HEK293 (cell line): ENCODE measurements at regions not wholly inside any gene's neighbourhood (a gene's known extent, or its start where the extent isn't known, plus 50 kb on each side); places are given as distances from the start of the nearest gene placed in this dataset.

Source experiments
- CTCF ChIA-PET: fragments of 350-600 bp; formaldehyde crosslinking; extraction: SDS; loops from one replicate; lab custom pipeline; 2021; ENCODE audit warnings: antibody characterized with exemption; lab: Yijun Ruan, JAX
- POLR2A ChIA-PET: fragments of 300-600 bp; formaldehyde crosslinking; extraction: SDS; loops from one replicate; lab custom pipeline; 2020; ENCODE audit warnings: antibody characterized with exemption, inconsistent platforms; lab: Yijun Ruan, JAX
- H3K27ac ChIP-seq: fragments of 200-500 bp; sonication (Bioruptor generic); 2 replicates; pipeline ENCODE4 v1.5.1; 2014; ENCODE audit warnings: low read depth, low read length, control low read depth, inconsistent platforms; ENCODE audit errors: extremely low read depth
- H3K36me3 ChIP-seq, 2 experiments: fragments of 200-500 bp in 1 of 2; sonication (Bioruptor generic) in 1 of 2; 1 replicate in 1 of 2; 2 replicates in 1 of 2; pipeline ENCODE4 v1.5.1; 2014 to 2017; ENCODE audit warnings: inconsistent platforms in 2 of 2, low read length in 2 of 2; ENCODE audit not compliant: control insufficient read depth in 2 of 2, insufficient read depth in 1 of 2
- H3K4me1 ChIP-seq: fragments of 200-500 bp; sonication (Bioruptor generic); 2 replicates; pipeline ENCODE4 v1.5.1; 2014; ENCODE audit warnings: mild to moderate bottlenecking, low read length, inconsistent platforms; ENCODE audit not compliant: control insufficient read depth, insufficient read depth
- H3K4me3 ChIP-seq: 2 replicates; pipeline ENCODE4 v1.5.1; 2011; ENCODE audit warnings: low read depth, mild to moderate bottlenecking, control low read depth, low read length, moderate library complexity
- H3K9me3 ChIP-seq: fragments of 200-500 bp; sonication (Bioruptor generic); 2 replicates; pipeline ENCODE4 v1.5.1; 2014; ENCODE audit warnings: low read depth, low read length, inconsistent platforms; ENCODE audit not compliant: control insufficient read depth, insufficient read depth
- KLF1 ChIP-seq: fragments of 450-650 bp; formaldehyde crosslinking; IDR thresholded peaks from 2 replicates; pipeline ENCODE4 v1.5.1; 2016; ENCODE audit warnings: missing biosample characterization, missing genetic modification characterization
- KLF8 ChIP-seq: fragments of 450-650 bp; formaldehyde crosslinking; IDR thresholded peaks from 2 replicates; pipeline ENCODE4 v1.5.1; 2016; ENCODE audit warnings: missing biosample characterization, missing genetic modification characterization
- OSR2 ChIP-seq: fragments of 450-650 bp; formaldehyde crosslinking; IDR thresholded peaks from 2 replicates; pipeline ENCODE4 v1.5.1; 2016; ENCODE audit warnings: missing biosample characterization, missing genetic modification characterization
- OVOL3 ChIP-seq: fragments of 450-650 bp; formaldehyde crosslinking; IDR thresholded peaks from 2 replicates; pipeline ENCODE4 v1.5.1; 2016; ENCODE audit warnings: missing biosample characterization, missing genetic modification characterization
- SP2 ChIP-seq: fragments of 450-650 bp; formaldehyde crosslinking; IDR thresholded peaks from 2 replicates; pipeline ENCODE4 v1.5.1; 2016; ENCODE audit warnings: missing biosample characterization, missing genetic modification characterization
- SP3 ChIP-seq: fragments of 450-650 bp; formaldehyde crosslinking; IDR thresholded peaks from 2 replicates; pipeline ENCODE4 v1.5.1; 2016; ENCODE audit warnings: missing biosample characterization, missing genetic modification characterization
- ZBTB20 ChIP-seq: fragments of 450-650 bp; formaldehyde crosslinking; IDR thresholded peaks from 2 replicates; pipeline ENCODE4 v1.5.1; 2016; ENCODE audit warnings: missing biosample characterization, missing genetic modification characterization
- ZBTB6 ChIP-seq: fragments of 450-650 bp; formaldehyde crosslinking; IDR thresholded peaks from 2 replicates; pipeline ENCODE4 v1.5.1; 2017; ENCODE audit warnings: missing biosample characterization, missing genetic modification characterization
- ZNF121 ChIP-seq: fragments of 450-650 bp; formaldehyde crosslinking; IDR thresholded peaks from 2 replicates; pipeline ENCODE4 v1.5.1; 2016; ENCODE audit warnings: missing biosample characterization, missing genetic modification characterization
- ZNF26 ChIP-seq: fragments of 450-650 bp; formaldehyde crosslinking; IDR thresholded peaks from 2 replicates; pipeline ENCODE4 v1.5.1; 2016; ENCODE audit warnings: missing biosample characterization, missing genetic modification characterization
- ZNF449 ChIP-seq: fragments of 450-650 bp; formaldehyde crosslinking; IDR thresholded peaks from 2 replicates; pipeline ENCODE4 v1.5.1; 2017; ENCODE audit warnings: missing biosample characterization, mild to moderate bottlenecking, missing genetic modification characterization, moderate library complexity
- ZNF596 ChIP-seq: fragments of 450-650 bp; IDR thresholded peaks from 2 replicates; pipeline ENCODE4 v1.5.0; 2018; ENCODE audit warnings: missing biosample characterization, mild to moderate bottlenecking, missing genetic modification characterization, moderate library complexity
- ZNF654 ChIP-seq: fragments of 450-650 bp; formaldehyde crosslinking; IDR thresholded peaks from 2 replicates; pipeline ENCODE4 v1.5.1; 2016; ENCODE audit warnings: low read depth, missing biosample characterization, missing genetic modification characterization
- ZNF707 ChIP-seq: fragments of 450-650 bp; formaldehyde crosslinking; IDR thresholded peaks from 2 replicates; pipeline ENCODE4 v1.5.1; 2016; ENCODE audit warnings: missing biosample characterization, missing genetic modification characterization
- ZNF843 ChIP-seq: fragments of 450-650 bp; formaldehyde crosslinking; IDR thresholded peaks from 2 replicates; pipeline ENCODE4 v1.5.1; 2016; ENCODE audit warnings: missing biosample characterization, missing genetic modification characterization
- ZXDB ChIP-seq: fragments of 450-650 bp; formaldehyde crosslinking; IDR thresholded peaks from 2 replicates; pipeline ENCODE4 v1.5.1; 2016; ENCODE audit warnings: missing biosample characterization, missing genetic modification characterization

GRCh38 chr10:120961795-120962755, 110.9 kb downstream of the WDR11 start:
- TF ChIP-seq KLF1 (tag by site-specific recombination): no peak
- 0 out of 2 replicates have a peak, but pooled peaks have one; percentile 26 for TF ChIP-seq ZNF449 (tag by site-specific recombination)
- TF ChIP-seq ZNF596 (tag by site-specific recombination): no peak
- peaks cover 5% of the 10 kb centered on the region for H3K4me1 ChIP-seq
- no peak overlapping the region for H3K4me3 ChIP-seq
- H3K27ac ChIP-seq: no peak overlapping the region
- CTCF ChIA-PET: no interaction called here
- POLR2A ChIA-PET: no interaction called here
- no peaks in the 10 kb centered on the region for H3K36me3 ChIP-seq
- no peaks in the 10 kb centered on the region for H3K9me3 ChIP-seq

- no peak overlapping the region for H3K4me3 ChIP-seq
- ChIA-PET CTCF (interaction anchor here (0.6 to 1.0 kb wide), 2 partner anchors 10 to 211 kb away, joined by 3 to 4 read pairs; no protein-coding TSS in a partner anchor), POLR2A (no interaction called here)
- H3K4me1 ChIP-seq: peaks cover 5% of the 10 kb centered on the region
- TF ChIP-seq ZNF654: no peak
- TF ChIP-seq ZBTB20 (tag by site-specific recombination): no peak
- TF ChIP-seq ZXDB (tag by site-specific recombination): no peak
- TF ChIP-seq ZNF707 (tag by site-specific recombination): no peak
- no peak for TF ChIP-seq ZNF26 (tag by site-specific recombination)
- TF ChIP-seq ZBTB6 (tag by site-specific recombination): no peak
- TF ChIP-seq SP2: no peak
- no peak for TF ChIP-seq OSR2 (tag by site-specific recombination)
- no peak for TF ChIP-seq ZNF121 (tag by site-specific recombination)
- TF ChIP-seq ZNF596 (tag by site-specific recombination): no peak
- no peak for TF ChIP-seq OVOL3
- TF ChIP-seq KLF8 (tag by site-specific recombination): no peak
- TF ChIP-seq ZNF843: no peak
- TF ChIP-seq SP3 (tag by site-specific recombination): no peak
- no peaks in the 10 kb centered on the region for H3K9me3 ChIP-seq
- no peak overlapping the region; the same call in 1 of the 2 replicates for H3K27ac ChIP-seq
- no peaks in the 10 kb centered on the region for H3K36me3 ChIP-seq
Observed at GRCh38 chr10:120962756-120963593, 111.8 kb downstream of the WDR11 start.
